ENCODE measurements at regions not wholly inside any gene's neighbourhood (a gene's known extent, or its start where the extent isn't known, plus 50 kb on each side); places are given as distances from the start of the nearest gene placed in this dataset.
"Not testable (repeated sequence)": the region's sequence is repeated elsewhere in the genome, so short reads cannot be mapped to it uniquely, and the experiment has no call there.

DNA sequence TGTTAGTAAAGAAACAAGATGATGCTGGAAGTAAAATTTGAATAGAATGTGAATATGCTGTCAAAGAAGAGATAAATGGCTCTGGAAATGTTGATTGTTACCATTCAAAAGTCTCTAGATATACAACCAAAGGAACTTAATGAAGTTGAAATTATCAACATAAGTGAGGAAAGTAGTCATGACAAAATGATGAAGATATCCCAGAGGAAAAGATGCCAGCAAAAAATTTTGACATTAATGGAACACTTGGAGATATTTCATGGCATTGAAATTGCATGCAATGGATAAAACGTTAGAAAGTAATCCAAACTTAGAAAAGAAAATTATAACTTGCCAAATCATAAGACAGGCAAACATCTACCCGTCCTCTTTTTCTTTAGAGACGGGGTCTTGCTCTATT, 154.5 kb upstream of the OLFM3 start:
- TF ChIP-seq CTCF (IDR thresholded peaks at IDR 0.05; ENCODE audit: borderline replicate concordance, control extremely low read depth, extremely low read depth, insufficient read depth, missing control alignments), result no peak
- in situ Hi-C loops (cut with MboI; ENCODE audit: low sequenced_read_pairs, unreplicated experiment), result no loop called here
- DNase-seq (ENCODE audit: low spot score), result no peak

GRCh38 chr1:102120910-102121309, 124.2 kb upstream of the OLFM3 start:
- TF ChIP-seq CTCF (IDR thresholded peaks at IDR 0.05; ENCODE audit: borderline replicate concordance, control extremely low read depth, extremely low read depth, insufficient read depth, missing control alignments), result no peak
- no peak for DNase-seq (ENCODE audit: low spot score)
- in situ Hi-C loops (cut with MboI; ENCODE audit: low sequenced_read_pairs, unreplicated experiment), result no loop called here

DNA sequence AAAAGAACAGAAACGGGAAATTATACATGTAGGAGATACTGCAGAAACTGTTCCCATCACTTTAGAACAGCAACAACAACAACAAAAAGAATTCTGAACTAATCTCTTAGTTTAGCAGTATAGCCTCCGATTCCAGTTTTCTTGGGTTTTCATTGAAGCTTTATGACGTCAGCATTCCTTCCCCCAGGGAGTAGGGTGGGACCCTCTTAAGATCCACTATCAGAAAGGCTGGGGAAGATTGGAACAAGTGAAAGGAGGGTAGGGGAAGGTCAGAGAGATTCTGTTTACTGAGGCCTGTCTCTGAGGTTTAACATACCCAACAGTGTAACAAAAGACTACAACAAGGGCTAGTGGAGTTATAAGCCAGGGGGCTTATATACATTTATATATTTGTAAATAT, 121.4 kb upstream of the OLFM3 start:
- in situ Hi-C loops (cut with MboI; ENCODE audit: low sequenced_read_pairs, unreplicated experiment), result no loop called here
- TF ChIP-seq CTCF (IDR thresholded peaks at IDR 0.05; ENCODE audit: borderline replicate concordance, control extremely low read depth, extremely low read depth, insufficient read depth, missing control alignments), result no peak
- DNase-seq (ENCODE audit: low spot score), result no peak

DNA sequence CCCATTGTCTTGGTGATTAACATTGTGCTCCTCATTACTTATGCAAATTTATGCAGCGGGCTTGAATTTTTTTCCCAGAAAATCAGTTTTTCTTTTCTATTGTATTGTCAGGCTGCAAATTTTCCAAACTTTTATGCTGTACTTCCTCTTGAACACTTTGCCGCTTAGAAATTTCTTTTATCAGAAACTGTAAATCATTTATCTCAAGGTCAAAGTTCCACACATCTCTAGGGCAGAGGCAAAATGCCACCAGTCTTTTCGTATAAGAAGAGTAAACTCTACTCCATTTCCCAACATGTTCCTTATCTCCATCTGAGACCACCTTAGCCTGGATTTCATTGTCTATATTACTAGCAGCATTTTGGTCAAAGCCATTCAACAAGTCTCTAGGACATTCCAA, 113.9 kb upstream of the OLFM3 start:
- TF ChIP-seq CTCF (IDR thresholded peaks at IDR 0.05; ENCODE audit: borderline replicate concordance, control extremely low read depth, extremely low read depth, insufficient read depth, missing control alignments), result no peak

GRCh38 chr1:102109493-102109892, 112.8 kb upstream of the OLFM3 start:
- DNase-seq (ENCODE audit: low spot score); in situ Hi-C loops (cut with MboI; ENCODE audit: low sequenced_read_pairs, unreplicated experiment): not testable (repeated sequence)

More for the DNA sequence above, 113.9 kb upstream of the OLFM3 start:
- in situ Hi-C loops (cut with MboI; ENCODE audit: low sequenced_read_pairs, unreplicated experiment), result no loop called here
- DNase-seq (ENCODE audit: low spot score), result no peak

- TF ChIP-seq CTCF (IDR thresholded peaks at IDR 0.05; ENCODE audit: borderline replicate concordance, control extremely low read depth, extremely low read depth, insufficient read depth, missing control alignments), result no peak
- in situ Hi-C loops (cut with MboI; ENCODE audit: low sequenced_read_pairs, unreplicated experiment), result no loop called here
- no peak for DNase-seq (ENCODE audit: low spot score)
Observed at GRCh38 chr1:102107441-102107840, 110.7 kb upstream of the OLFM3 start.

GRCh38 chr1:102105931-102106550, 109.3 kb upstream of the OLFM3 start:
- no peak for TF ChIP-seq CTCF (IDR thresholded peaks at IDR 0.05; ENCODE audit: borderline replicate concordance, control extremely low read depth, extremely low read depth, insufficient read depth, missing control alignments)
- in situ Hi-C loops (cut with MboI; ENCODE audit: low sequenced_read_pairs, unreplicated experiment), result no loop called here
- DNase-seq (ENCODE audit: low spot score), result no peak
